ENCODE measurements at regions not wholly inside any gene's neighbourhood (a gene's known extent, or its start where the extent isn't known, plus 50 kb on each side); places are given as distances from the start of the nearest gene placed in this dataset.
A peak's percentile ranks its signal among the peaks of the same experiment; 100 is the strongest.

GRCh38 chr2:11068079-11068741 is 87.1 kb upstream of the SLC66A3 start:
- Histone ChIP-seq H3K4me2 (ENCODE audit: low read length) (no peak overlapping the region), H3K9me3 (ENCODE audit: control insufficient read depth, low read length) (no peaks in the 10 kb centered on the region), H3K4me3 (ENCODE audit: low read depth, low read length) (no peak overlapping the region), H3K27me3 (ENCODE audit: control insufficient read depth, insufficient read depth, low read length) (no peaks in the 10 kb centered on the region), H2AFZ (no peak overlapping the region), H3K4me1 (no peaks in the 10 kb centered on the region), H3K9ac (no peak overlapping the region), H3K27ac (no peak overlapping the region), H3K79me2 (no peaks in the 10 kb centered on the region), H3K36me3 (ENCODE audit: control insufficient read depth, insufficient read depth, low read length) (no peaks in the 10 kb centered on the region)
- TF ChIP-seq CTCF (IDR thresholded peaks at IDR 0.05), result no peak

- Histone ChIP-seq H3K27ac (no peak overlapping the region), H3K79me2 (no peaks in the 10 kb centered on the region), H2AFZ (no peak overlapping the region), H3K9me3 (ENCODE audit: control insufficient read depth, low read length) (no peaks in the 10 kb centered on the region), H3K9ac (no peak overlapping the region), H3K27me3 (ENCODE audit: control insufficient read depth, insufficient read depth, low read length) (no peaks in the 10 kb centered on the region), H3K4me3 (ENCODE audit: low read depth, low read length) (no peak overlapping the region), H3K36me3 (ENCODE audit: control insufficient read depth, insufficient read depth, low read length) (no peaks in the 10 kb centered on the region), H3K4me1 (peaks cover 5% of the 10 kb centered on the region), H3K4me2 (ENCODE audit: low read length) (no peak overlapping the region)
- TF ChIP-seq CTCF (IDR thresholded peaks at IDR 0.05), result no peak
Measured at GRCh38 chr2:11068856-11069526, 86.3 kb upstream of the SLC66A3 start.

GRCh38 chr2:11069566-11070185 is 85.6 kb upstream of the SLC66A3 start:
- Histone ChIP-seq H3K27ac (no peak overlapping the region), H3K4me3 (ENCODE audit: low read depth, low read length) (no peak overlapping the region), H3K27me3 (ENCODE audit: control insufficient read depth, insufficient read depth, low read length) (no peaks in the 10 kb centered on the region), H3K79me2 (no peaks in the 10 kb centered on the region), H2AFZ (no peak overlapping the region), H3K9ac (no peak overlapping the region), H3K9me3 (ENCODE audit: control insufficient read depth, low read length) (no peaks in the 10 kb centered on the region), H3K36me3 (ENCODE audit: control insufficient read depth, insufficient read depth, low read length) (no peaks in the 10 kb centered on the region), H3K4me2 (ENCODE audit: low read length) (no peak overlapping the region), H3K4me1 (peaks cover 5% of the 10 kb centered on the region)
- no peak for TF ChIP-seq CTCF (IDR thresholded peaks at IDR 0.05)

GRCh38 chr2:11071211-11071610 is 84.1 kb upstream of the SLC66A3 start:
- TF ChIP-seq CTCF (IDR thresholded peaks at IDR 0.05), result no peak
- Histone ChIP-seq H3K9ac (no peak overlapping the region), H3K4me3 (ENCODE audit: low read depth, low read length) (no peak overlapping the region), H3K79me2 (no peaks in the 10 kb centered on the region), H3K27ac (no peak overlapping the region), H3K36me3 (ENCODE audit: control insufficient read depth, insufficient read depth, low read length) (no peaks in the 10 kb centered on the region), H2AFZ (peak overlapping the region; percentile 28), H3K4me2 (ENCODE audit: low read length) (no peak overlapping the region), H3K4me1 (peaks cover 5% of the 10 kb centered on the region), H3K27me3 (ENCODE audit: control insufficient read depth, insufficient read depth, low read length) (no peaks in the 10 kb centered on the region), H3K9me3 (ENCODE audit: control insufficient read depth, low read length) (no peaks in the 10 kb centered on the region)
